ENCODE measurements at regions not wholly inside any gene's neighbourhood (a gene's known extent, or its start where the extent isn't known, plus 50 kb on each side); places are given as distances from the start of the nearest gene placed in this dataset.
"Not testable (repeated sequence)": the region's sequence is repeated elsewhere in the genome, so short reads cannot be mapped to it uniquely, and the experiment has no call there.

GRCh38 chr13:65104436-65104835, 2125.7 kb downstream of the PCDH9 start:
- H3K36me3 ChIP-seq (ENCODE audit: control insufficient read depth in 1 of 2, insufficient read depth in 2 of 2, low read length in 2 of 2); ATAC-seq; H3K27me3 ChIP-seq (ENCODE audit: insufficient read depth, low read length); H2AFZ ChIP-seq (ENCODE audit: low read depth, low read length, poor library complexity, severe bottlenecking); H3K27ac ChIP-seq (ENCODE audit: low read depth, low read length); H3K9me2 ChIP-seq (ENCODE audit: insufficient read depth); H3K4me3 ChIP-seq (replicated peaks in 1 of 2; ENCODE audit: low read depth in 1 of 2, low read length in 2 of 2); BruUV-seq (replicated peaks); H3K79me2 ChIP-seq (ENCODE audit: insufficient read depth, low read length); H3K4me1 ChIP-seq (ENCODE audit: control insufficient read depth in 1 of 2, insufficient read depth in 2 of 2, low read length in 2 of 2); intact Hi-C loops (cut with micrococcal nuclease); DNase-seq (ENCODE audit: low read depth, low spot score); RAD21 ChIA-PET (ENCODE audit: low non-redundant PET in 1 of 2, low total read pairs in 2 of 2, uncharacterized antibody in 2 of 2, unreplicated experiment in 2 of 2); H4K20me1 ChIP-seq (ENCODE audit: insufficient read depth); H3K9me3 ChIP-seq (ENCODE audit: control insufficient read depth in 1 of 2, insufficient read depth in 1 of 2, low read depth in 1 of 2, low read length in 2 of 2); POLR2A ChIA-PET; H3K4me2 ChIP-seq (ENCODE audit: low read length); CTCF ChIA-PET; H3K9ac ChIP-seq (ENCODE audit: low read length): not testable (repeated sequence)

- TF ChIP-seq CTCF (IDR thresholded peaks at IDR 0.05 in 2 of 3, conservative IDR thresholded peaks at IDR 0.05 in 1 of 3; ENCODE audit: borderline replicate concordance in 1 of 3, insufficient read depth in 1 of 3, low read depth in 2 of 3, low read length in 2 of 3) (no peak), ZNF274 (IDR thresholded peaks at IDR 0.05; ENCODE audit: low read depth, low read length) (no peak), POLR2A (IDR thresholded peaks at IDR 0.05; ENCODE audit: borderline replicate concordance, extremely low read depth, insufficient read depth, insufficient read length) (no peak), TCF7L2 (IDR thresholded peaks at IDR 0.05; ENCODE audit: borderline replicate concordance, extremely low read depth, insufficient read depth, insufficient read length) (no peak)
- Histone ChIP-seq H3K9ac (ENCODE audit: low read length) (no peak overlapping the region), H3K4me3 (replicated peaks in 1 of 2; ENCODE audit: low read depth in 1 of 2, low read length in 2 of 2) (no peak overlapping the region), H4K20me1 (ENCODE audit: insufficient read depth) (no peaks in the 10 kb centered on the region), H3K9me2 (ENCODE audit: insufficient read depth) (no peaks in the 10 kb centered on the region), H3K4me2 (ENCODE audit: low read length) (no peak overlapping the region), H3K36me3 (ENCODE audit: control insufficient read depth in 1 of 2, insufficient read depth in 2 of 2, low read length in 2 of 2) (no peaks in the 10 kb centered on the region), H3K79me2 (ENCODE audit: insufficient read depth, low read length) (no peaks in the 10 kb centered on the region), H3K4me1 (ENCODE audit: control insufficient read depth in 1 of 2, insufficient read depth in 2 of 2, low read length in 2 of 2) (no peaks in the 10 kb centered on the region), H3K9me3 (ENCODE audit: control insufficient read depth in 1 of 2, insufficient read depth in 1 of 2, low read depth in 1 of 2, low read length in 2 of 2) (no peaks in the 10 kb centered on the region), H3K27me3 (ENCODE audit: insufficient read depth, low read length) (no peaks in the 10 kb centered on the region), H2AFZ (ENCODE audit: low read depth, low read length, poor library complexity, severe bottlenecking) (no peak overlapping the region), H3K27ac (ENCODE audit: low read depth, low read length) (no peak overlapping the region)
- DNase-seq (ENCODE audit: low read depth, low spot score) (no peak), ATAC-seq (no peak)
- ChIA-PET RAD21 (ENCODE audit: low non-redundant PET in 1 of 2, low total read pairs in 2 of 2, uncharacterized antibody in 2 of 2, unreplicated experiment in 2 of 2) (no interaction called here), POLR2A (no interaction called here), CTCF (no interaction called here)
- no TSS peak for BruUV-seq (replicated peaks)
- intact Hi-C loops (cut with micrococcal nuclease), result no loop called here
Measured at GRCh38 chr13:65103351-65103750, 2126.8 kb downstream of the PCDH9 start.

All from HCT116 (cell line).